Nephron (organoid): ENCODE measurements at regions not wholly inside any gene's neighbourhood (a gene's known extent, or its start where the extent isn't known, plus 50 kb on each side); places are given as distances from the start of the nearest gene placed in this dataset.

Experiments
- H3K27ac Mint-ChIP-seq, 3 experiments: 2 replicates each; pipeline ENCODE4 v1.8.0; 2020; ENCODE audit warnings: mixed read lengths in 3 of 3, mild to moderate bottlenecking in 2 of 3, moderate library complexity in 1 of 3
- H3K27me3 Mint-ChIP-seq: 2 replicates; pipeline ENCODE4 v1.8.0; 2021; ENCODE audit warnings: low read depth, mild to moderate bottlenecking, moderate library complexity, mixed read lengths
- H3K36me3 Mint-ChIP-seq: 2 replicates; pipeline ENCODE4 v1.8.0; 2020; ENCODE audit warnings: low read depth, mixed read lengths
- H3K4me1 Mint-ChIP-seq: 2 replicates; pipeline ENCODE4 v1.8.0; 2020; ENCODE audit warnings: mixed read lengths
- H3K4me3 Mint-ChIP-seq, 3 experiments: 2 replicates each; pipeline ENCODE4 v1.8.0; 2020; ENCODE audit warnings: mild to moderate bottlenecking in 3 of 3, mixed read lengths in 3 of 3, moderate library complexity in 2 of 3
- H3K9me3 Mint-ChIP-seq: 2 replicates; pipeline ENCODE4 v1.8.0; 2020; ENCODE audit warnings: mixed read lengths
- CTCF ChIP-seq, 3 experiments: fragments of 200-600 bp; sonication (generic); IDR thresholded peaks; one replicate each; pipeline ENCODE4 v1.5.0; 2021; ENCODE audit warnings: antibody characterized with exemption in 3 of 3; ENCODE audit not compliant: unreplicated experiment in 3 of 3

GRCh38 chr19:27676877-27677276 is 1536.1 kb downstream of the UQCRFS1 start:
- no peaks in the 10 kb centered on the region for H3K36me3 Mint-ChIP-seq
- no peak for TF ChIP-seq CTCF (IDR thresholded peaks at IDR 0.05; ENCODE audit: unreplicated experiment in 3 of 3)
- H3K4me1 Mint-ChIP-seq, result no peaks in the 10 kb centered on the region
- H3K4me3 Mint-ChIP-seq, result no peak overlapping the region
- H3K27ac Mint-ChIP-seq, result no peak overlapping the region
- H3K27me3 Mint-ChIP-seq, result peaks cover 4% of the 10 kb centered on the region
- H3K9me3 Mint-ChIP-seq, result peaks cover 82% of the 10 kb centered on the region

- no peak overlapping the region for H3K4me3 Mint-ChIP-seq
- H3K27ac Mint-ChIP-seq, result no peak overlapping the region
- H3K9me3 Mint-ChIP-seq, result peaks cover 88% of the 10 kb centered on the region
- H3K27me3 Mint-ChIP-seq, result peaks cover 4% of the 10 kb centered on the region
- H3K4me1 Mint-ChIP-seq, result no peaks in the 10 kb centered on the region
- H3K36me3 Mint-ChIP-seq, result no peaks in the 10 kb centered on the region
- no peak for TF ChIP-seq CTCF (IDR thresholded peaks at IDR 0.05; ENCODE audit: unreplicated experiment in 3 of 3)
Measured at GRCh38 chr19:27676334-27676733, 1536.6 kb downstream of the UQCRFS1 start.

DNA sequence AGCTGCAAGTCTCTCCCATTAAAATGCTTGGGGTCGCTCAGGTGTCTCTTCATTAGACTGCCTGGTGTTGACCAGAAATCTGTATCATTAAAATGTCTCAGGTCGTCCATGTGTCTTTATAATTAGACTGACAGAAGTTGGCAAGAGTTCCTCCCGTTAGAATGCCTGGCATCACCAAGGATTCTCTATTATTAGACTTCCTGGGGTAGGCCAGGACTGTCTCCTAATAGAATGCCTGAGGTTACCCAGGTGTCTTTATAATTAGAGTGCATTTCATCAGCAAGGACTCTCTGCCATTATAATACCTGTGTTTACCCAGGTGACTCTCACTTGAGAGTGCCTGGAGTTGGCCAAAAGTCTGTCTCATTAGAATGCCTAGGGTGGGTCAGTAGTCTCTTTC is 1537.2 kb downstream of the UQCRFS1 start:
- Mint-ChIP-seq H3K4me1 (no peaks in the 10 kb centered on the region), H3K36me3 (no peaks in the 10 kb centered on the region), H3K4me3 (no peak overlapping the region), H3K27ac (no peak overlapping the region), H3K27me3 (peaks cover 4% of the 10 kb centered on the region), H3K9me3 (peaks cover 89% of the 10 kb centered on the region)
- no peak for TF ChIP-seq CTCF (IDR thresholded peaks at IDR 0.05; ENCODE audit: unreplicated experiment in 3 of 3)

GRCh38 chr19:27674701-27675100 is 1538.2 kb downstream of the UQCRFS1 start:
- Mint-ChIP-seq H3K27me3 (peaks cover 4% of the 10 kb centered on the region), H3K36me3 (no peaks in the 10 kb centered on the region), H3K27ac (no peak overlapping the region), H3K4me1 (no peaks in the 10 kb centered on the region), H3K9me3 (peaks cover 90% of the 10 kb centered on the region), H3K4me3 (no peak overlapping the region)
- no peak for TF ChIP-seq CTCF (IDR thresholded peaks at IDR 0.05; ENCODE audit: unreplicated experiment in 3 of 3)

GRCh38 chr19:27673986-27674385 is 1539.0 kb downstream of the UQCRFS1 start:
- no peak for TF ChIP-seq CTCF (IDR thresholded peaks at IDR 0.05; ENCODE audit: unreplicated experiment in 3 of 3)
- Mint-ChIP-seq H3K4me3 (no peak overlapping the region), H3K4me1 (no peaks in the 10 kb centered on the region), H3K27me3 (peaks cover 4% of the 10 kb centered on the region), H3K36me3 (no peaks in the 10 kb centered on the region), H3K9me3 (peaks cover 84% of the 10 kb centered on the region), H3K27ac (no peak overlapping the region)

- peaks cover 69% of the 10 kb centered on the region for H3K9me3 Mint-ChIP-seq
- H3K27me3 Mint-ChIP-seq, result peaks cover 4% of the 10 kb centered on the region
- no peak overlapping the region for H3K4me3 Mint-ChIP-seq
- H3K36me3 Mint-ChIP-seq, result no peaks in the 10 kb centered on the region
- no peak for TF ChIP-seq CTCF (IDR thresholded peaks at IDR 0.05; ENCODE audit: unreplicated experiment in 3 of 3)
- no peak overlapping the region for H3K27ac Mint-ChIP-seq
- H3K4me1 Mint-ChIP-seq, result no peaks in the 10 kb centered on the region
Measured at GRCh38 chr19:27672309-27673047, 1540.5 kb downstream of the UQCRFS1 start.
